Neuronal stem cell (in vitro differentiated cells): ENCODE measurements at regions not wholly inside any gene's neighbourhood (a gene's known extent, or its start where the extent isn't known, plus 50 kb on each side); places are given as distances from the start of the nearest gene placed in this dataset.

Experiments
- DNase-seq: peaks from one replicate; pipeline ENCODE4 v3.0.0-alpha.2; 2013; ENCODE audit warnings: low spot score
- H2AFZ ChIP-seq: one replicate; pipeline ENCODE4 v1.6.1; 2013; ENCODE audit warnings: mild to moderate bottlenecking, low read length, inconsistent platforms
- H2AK5ac ChIP-seq: 2 replicates; pipeline ENCODE4 v1.6.1; 2013; ENCODE audit warnings: low read depth, mild to moderate bottlenecking, inconsistent platforms, low read length, moderate library complexity, mixed read lengths
- H2BK120ac ChIP-seq: 2 replicates; pipeline ENCODE4 v1.6.1; 2013; ENCODE audit warnings: low read depth, mild to moderate bottlenecking, inconsistent platforms, low read length, moderate library complexity, mixed read lengths
- H2BK12ac ChIP-seq: one replicate; pipeline ENCODE4 v1.6.1; 2013; ENCODE audit warnings: low read length, inconsistent platforms
- H2BK15ac ChIP-seq: 2 replicates; pipeline ENCODE4 v1.6.1; 2013; ENCODE audit warnings: mild to moderate bottlenecking, low read length, inconsistent platforms, mixed read lengths
- H2BK5ac ChIP-seq: one replicate; pipeline ENCODE4 v1.6.1; 2013; ENCODE audit warnings: inconsistent platforms, mild to moderate bottlenecking, low read length, moderate library complexity
- H3K14ac ChIP-seq: one replicate; pipeline ENCODE4 v1.6.1; 2013; ENCODE audit warnings: low read length, inconsistent platforms
- H3K18ac ChIP-seq: 2 replicates; pipeline ENCODE4 v1.6.1; 2013; ENCODE audit warnings: low read length, inconsistent platforms
- H3K23ac ChIP-seq: 2 replicates; pipeline ENCODE4 v1.6.1; 2013; ENCODE audit warnings: low read depth, mild to moderate bottlenecking, mixed read lengths, low read length, inconsistent platforms; ENCODE audit not compliant: poor library complexity
- H3K27ac ChIP-seq: replicated peaks from 3 replicates; pipeline ENCODE4 v1.5.1; 2013; ENCODE audit warnings: low read length, inconsistent platforms
- H3K27me3 ChIP-seq, 3 experiments: 2 replicates each; pipeline ENCODE4 v1.6.1; 2013; ENCODE audit warnings: low read length in 3 of 3, mild to moderate bottlenecking in 2 of 3, inconsistent platforms in 1 of 3, low read depth in 1 of 3, mixed read lengths in 1 of 3, moderate library complexity in 1 of 3; ENCODE audit not compliant: control insufficient read depth in 3 of 3, insufficient read depth in 3 of 3
- H3K36me3 ChIP-seq, 2 donors: replicated peaks in 1 of 2; 2 replicates each; pipeline ENCODE4 v1.6.1; 2013; ENCODE audit warnings: low read length in 2 of 2; ENCODE audit not compliant: control insufficient read depth in 2 of 2, insufficient read depth in 2 of 2
- H3K4ac ChIP-seq: 2 replicates; pipeline ENCODE4 v1.6.1; 2013; ENCODE audit warnings: inconsistent platforms, mild to moderate bottlenecking, low read length, moderate library complexity
- H3K4me1 ChIP-seq, 2 donors: 1 replicate in 1 of 2; 2 replicates in 1 of 2; pipeline ENCODE4 v1.6.1; 2013; ENCODE audit warnings: low read length in 2 of 2, low read depth in 1 of 2; ENCODE audit not compliant: control insufficient read depth in 2 of 2, insufficient read depth in 1 of 2
- H3K4me2 ChIP-seq: one replicate; pipeline ENCODE4 v1.6.1; 2013; ENCODE audit warnings: mild to moderate bottlenecking, low read length, inconsistent platforms; ENCODE audit not compliant: insufficient read depth, poor library complexity, severe bottlenecking
- H3K4me3 ChIP-seq, 2 donors: 2 replicates each; pipeline ENCODE4 v1.5.1; 2013; ENCODE audit warnings: low read length in 2 of 2, mild to moderate bottlenecking in 2 of 2, inconsistent platforms in 1 of 2, moderate library complexity in 1 of 2
- H3K79me1 ChIP-seq: one replicate; pipeline ENCODE4 v1.6.1; 2013; ENCODE audit warnings: low read depth, mild to moderate bottlenecking, inconsistent platforms, low read length, moderate library complexity
- H3K9ac ChIP-seq: one replicate; pipeline ENCODE4 v1.6.1; 2013; ENCODE audit warnings: mild to moderate bottlenecking, low read depth, low read length, inconsistent platforms; ENCODE audit not compliant: poor library complexity
- H3K9me3 ChIP-seq, 2 donors: replicated peaks in 1 of 2; 2 replicates each; pipeline versions ENCODE3 to v1.6.1; 2013; ENCODE audit warnings: low read length in 2 of 2, mild to moderate bottlenecking in 2 of 2, inconsistent platforms in 1 of 2, low read depth in 1 of 2, mixed read lengths in 1 of 2, moderate library complexity in 1 of 2; ENCODE audit not compliant: control insufficient read depth in 2 of 2, insufficient read depth in 1 of 2
- H4K8ac ChIP-seq: one replicate; pipeline ENCODE4 v1.6.1; 2013; ENCODE audit warnings: low read depth, mild to moderate bottlenecking, inconsistent platforms, low read length, moderate library complexity
- H4K91ac ChIP-seq: one replicate; pipeline ENCODE4 v1.6.1; 2013; ENCODE audit warnings: low read length, low read depth, mild to moderate bottlenecking, inconsistent platforms; ENCODE audit not compliant: poor library complexity
- WGBS, 2 donors: extraction: QIAGEN DNeasy Blood & Tissue Kit; methylation state at CpG; one replicate each; pipeline ENCODE4 v1.1.7; 2013; ENCODE audit warnings: missing lambda C conversion rate in 2 of 2, mixed read lengths in 1 of 2; ENCODE audit not compliant: insufficient read length in 2 of 2, insufficient replicate concordance in 1 of 2; ENCODE audit errors: extremely low coverage in 2 of 2; 5-methylcytosine and 5-hydroxymethylcytosine counted together

DNA sequence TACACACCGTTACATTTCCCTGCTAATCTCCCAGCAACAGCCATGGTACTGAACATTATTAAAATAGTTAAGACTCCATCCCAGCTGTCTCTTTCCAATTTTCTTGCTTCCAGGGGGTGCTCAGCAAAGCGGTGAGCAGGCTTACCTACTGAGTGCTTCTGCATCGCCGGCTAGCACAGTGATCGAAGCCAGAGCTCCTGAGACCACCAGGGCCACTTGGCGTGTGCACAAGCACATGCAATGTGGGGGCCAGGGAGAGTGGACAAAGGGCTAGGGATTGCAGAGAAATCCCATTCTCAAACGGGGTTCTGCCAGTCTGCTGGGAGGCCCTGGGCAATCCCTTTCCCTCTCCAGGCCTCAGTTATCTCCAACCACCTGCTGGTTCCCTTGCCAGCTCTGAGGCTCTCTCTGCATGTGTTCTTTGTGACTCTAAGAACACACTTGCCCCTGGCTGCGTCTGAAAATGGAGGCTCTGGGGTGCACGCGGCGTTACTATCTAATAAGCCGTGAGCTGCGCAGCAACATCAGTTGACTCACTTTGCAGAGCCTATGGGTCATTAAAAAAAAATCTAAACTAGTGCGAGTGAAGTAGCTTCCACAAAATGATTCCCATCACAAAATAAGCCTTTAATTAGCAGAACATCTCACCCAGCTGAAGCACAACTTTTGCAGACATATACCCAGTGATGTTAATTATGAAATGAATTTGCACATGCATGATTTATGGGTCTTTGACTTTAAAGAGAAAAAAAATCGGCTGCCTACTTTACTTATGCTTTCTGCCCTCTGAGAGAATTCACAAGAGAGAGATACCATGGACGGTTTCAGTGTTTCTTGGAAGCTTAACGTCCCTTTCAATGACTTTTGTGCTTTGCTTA is 271.5 kb downstream of the TLE3 start:
- Histone ChIP-seq H3K9ac (no peak overlapping the region), H3K14ac (no peak overlapping the region), H3K27me3 (no peaks in the 10 kb centered on the region), H4K8ac (no peak overlapping the region), H2BK120ac (no peak overlapping the region), H3K36me3 (no peaks in the 10 kb centered on the region), H3K23ac (no peak overlapping the region), H3K4me1 (peaks cover 3 to 13% of the 10 kb centered on the region in 2 donors), H4K91ac (no peak overlapping the region), H3K18ac (peak overlapping the region; percentile 84), H3K4ac (peak overlapping the region; percentile 14), H2BK15ac (peak overlapping the region; percentile 22), H3K27ac (no peak overlapping the region), H3K79me1 (no peaks in the 10 kb centered on the region), H2BK12ac (no peak overlapping the region), H3K4me2 (no peak overlapping the region), H2AK5ac (no peak overlapping the region), H2BK5ac (no peak overlapping the region), H3K9me3 (no peaks in the 10 kb centered on the region), H2AFZ (no peak overlapping the region), H3K4me3 (no peak overlapping the region)
- WGBS, 2 donors, result no CpG with 5 or more reads among the region's 17 CpGs
- no peak for DNase-seq

GRCh38 chr15:69826819-69827175 is 270.9 kb downstream of the TLE3 start:
- Histone ChIP-seq H3K36me3 (no peaks in the 10 kb centered on the region), H3K27me3 (no peaks in the 10 kb centered on the region), H3K9me3 (no peaks in the 10 kb centered on the region), H2BK12ac (no peak overlapping the region), H3K27ac (no peak overlapping the region), H3K18ac (no peak overlapping the region), H2BK120ac (no peak overlapping the region), H2BK15ac (no peak overlapping the region), H3K23ac (no peak overlapping the region), H3K4me2 (no peak overlapping the region), H2AK5ac (no peak overlapping the region), H4K8ac (no peak overlapping the region), H3K4ac (no peak overlapping the region), H3K79me1 (no peaks in the 10 kb centered on the region), H3K9ac (no peak overlapping the region), H4K91ac (no peak overlapping the region), H3K4me3 (no peak overlapping the region), H2AFZ (no peak overlapping the region), H2BK5ac (no peak overlapping the region), H3K14ac (no peak overlapping the region), H3K4me1 (peaks cover 3 to 10% of the 10 kb centered on the region in 2 donors)
- no CpG with 5 or more reads among the region's 3 CpGs for WGBS, 2 donors
- DNase-seq, result no peak

- H3K4me2 ChIP-seq, result no peak overlapping the region
- H3K79me1 ChIP-seq, result no peaks in the 10 kb centered on the region
- no peak overlapping the region for H3K14ac ChIP-seq
- peak overlapping the region; percentile 2 for H2AK5ac ChIP-seq
- no peak overlapping the region for H3K4ac ChIP-seq
- no peak overlapping the region for H2BK12ac ChIP-seq
- no peak overlapping the region for H4K91ac ChIP-seq
- no peak overlapping the region for H3K4me3 ChIP-seq
- DNase-seq, result no peak
- H3K9ac ChIP-seq, result no peak overlapping the region
- H2BK15ac ChIP-seq, result peak overlapping the region; percentile 50
- no peak overlapping the region for H2AFZ ChIP-seq
- no peaks in the 10 kb centered on the region for H3K36me3 ChIP-seq
- WGBS, 2 donors, result no CpG with 5 or more reads among the region's 1 CpG
- H2BK120ac ChIP-seq, result no peak overlapping the region
- no peak overlapping the region for H2BK5ac ChIP-seq
- no peak overlapping the region for H3K27ac ChIP-seq
- no peak overlapping the region for H4K8ac ChIP-seq
- H3K18ac ChIP-seq, result no peak overlapping the region
- no peaks in the 10 kb centered on the region for H3K9me3 ChIP-seq
- H3K4me1 ChIP-seq, result peaks cover 3 to 10% of the 10 kb centered on the region in 2 donors
- no peak overlapping the region for H3K23ac ChIP-seq
- no peaks in the 10 kb centered on the region for H3K27me3 ChIP-seq
Measured at GRCh38 chr15:69827751-69828150, 270.0 kb downstream of the TLE3 start.

GRCh38 chr15:69828181-69828828 is 269.4 kb downstream of the TLE3 start:
- no peak overlapping the region for H2BK12ac ChIP-seq
- H3K79me1 ChIP-seq, result no peaks in the 10 kb centered on the region
- no peak overlapping the region for H3K9ac ChIP-seq
- H3K18ac ChIP-seq, result peak overlapping the region; percentile 60
- peak overlapping the region; percentile 50 for H2BK15ac ChIP-seq
- no peak overlapping the region for H2AFZ ChIP-seq
- H3K27me3 ChIP-seq, result no peaks in the 10 kb centered on the region
- no peak for DNase-seq
- no peak overlapping the region for H2BK120ac ChIP-seq
- H3K4me2 ChIP-seq, result no peak overlapping the region
- no peak overlapping the region for H2BK5ac ChIP-seq
- peak overlapping the region; percentile 14 for H3K4ac ChIP-seq
- peak overlapping the region; percentile 68 for H4K91ac ChIP-seq
- no peak overlapping the region for H3K27ac ChIP-seq
- H3K4me3 ChIP-seq, result no peak overlapping the region
- H3K9me3 ChIP-seq, result no peaks in the 10 kb centered on the region
- peaks cover 3 to 10% of the 10 kb centered on the region in 2 donors for H3K4me1 ChIP-seq
- H4K8ac ChIP-seq, result no peak overlapping the region
- H3K14ac ChIP-seq, result no peak overlapping the region
- WGBS, 2 donors, result no CpG with 5 or more reads among the region's 9 CpGs
- H3K23ac ChIP-seq, result peak overlapping the region; percentile 16
- peak overlapping the region; percentile 2 for H2AK5ac ChIP-seq
- H3K36me3 ChIP-seq, result no peaks in the 10 kb centered on the region
